HG03565 (cell line): ENCODE measurements at regions not wholly inside any gene's neighbourhood (a gene's known extent, or its start where the extent isn't known, plus 50 kb on each side); places are given as distances from the start of the nearest gene placed in this dataset.

Source experiments
- ATAC-seq: cut with Tn5 transposase; IDR thresholded peaks from one replicate; pipeline ENCODE4 v1.9.1; 2021; ENCODE audit warnings: mild to moderate bottlenecking, moderate library complexity; ENCODE audit not compliant: unreplicated experiment

GRCh38 chr6:6910734-6911295 is 196.9 kb upstream of the RREB1 start:
- no peak for ATAC-seq

- no peak for ATAC-seq
These were observed 196.4 kb upstream of the RREB1 start for GRCh38 chr6:6911391-6911790.

DNA sequence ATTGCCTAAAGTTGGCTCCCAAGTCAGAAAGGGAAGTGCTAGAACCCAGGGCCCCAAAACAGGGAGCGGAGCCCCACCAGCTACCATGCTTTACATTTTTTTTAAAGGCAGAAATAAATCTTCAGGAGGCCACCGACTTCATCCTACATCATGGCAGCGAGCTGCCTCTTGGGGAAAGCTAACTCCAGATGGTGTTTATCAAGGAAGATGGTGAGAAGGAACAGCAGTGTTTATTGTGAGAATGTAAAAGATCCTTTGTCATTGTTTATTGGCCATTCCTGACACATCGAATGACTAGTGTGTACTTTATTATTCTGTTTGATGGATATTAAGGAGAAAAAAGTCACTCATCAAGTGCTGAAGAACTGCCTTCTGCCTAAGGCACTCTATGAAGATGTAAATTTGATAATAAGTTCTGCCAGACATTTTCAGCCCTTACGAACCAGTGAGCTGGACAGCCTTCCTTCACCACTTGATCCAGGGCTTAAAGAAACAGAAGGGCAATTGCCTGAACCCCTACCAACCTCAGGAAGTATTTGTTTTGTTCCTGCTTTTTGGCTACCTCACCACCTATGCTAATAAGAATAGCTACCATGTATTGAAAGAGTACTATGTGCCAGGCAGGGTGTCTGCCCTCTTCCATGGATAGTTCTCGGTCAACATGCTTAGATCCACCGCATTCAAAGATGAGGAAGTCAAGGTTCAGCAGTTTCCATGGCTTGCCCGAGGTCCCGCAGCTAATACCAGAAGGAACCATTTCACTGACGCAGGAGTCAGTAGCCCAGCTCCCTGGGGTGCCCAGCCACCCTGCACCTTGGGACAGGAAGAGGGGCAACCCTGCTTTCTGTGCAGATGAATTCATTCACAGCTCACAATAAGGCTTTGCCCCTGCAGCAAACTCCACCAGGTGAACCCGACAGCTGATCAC is 194.7 kb upstream of the RREB1 start:
- ATAC-seq: no peak

GRCh38 chr6:6915219-6915618 is 192.5 kb upstream of the RREB1 start:
- ATAC-seq: no peak

GRCh38 chr6:6915813-6916547 is 191.8 kb upstream of the RREB1 start:
- ATAC-seq: no peak

- ATAC-seq: no peak
These were observed 191.2 kb upstream of the RREB1 start for GRCh38 chr6:6916598-6916997.

GRCh38 chr6:6918216-6918983 is 189.4 kb upstream of the RREB1 start:
- peak; percentile 92 for ATAC-seq

DNA sequence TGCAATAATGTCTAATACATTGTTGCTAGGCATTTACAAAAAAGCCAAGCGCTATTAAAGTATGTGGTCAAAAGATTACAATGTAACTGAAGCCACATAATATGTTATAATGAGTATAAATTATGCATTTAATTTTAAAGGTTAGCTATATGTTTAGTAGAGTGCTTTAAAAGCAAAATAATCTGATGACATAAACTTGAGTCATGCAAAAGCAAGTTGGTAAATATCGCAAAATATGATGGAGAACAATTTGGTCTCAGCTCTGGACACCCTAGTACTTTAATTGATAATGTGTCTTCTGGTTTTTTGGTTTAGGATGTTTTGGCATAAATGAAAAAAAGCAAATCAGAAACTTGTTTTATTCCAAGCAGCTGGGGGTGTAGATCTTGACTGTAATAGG is 188.6 kb upstream of the RREB1 start:
- no peak for ATAC-seq

DNA sequence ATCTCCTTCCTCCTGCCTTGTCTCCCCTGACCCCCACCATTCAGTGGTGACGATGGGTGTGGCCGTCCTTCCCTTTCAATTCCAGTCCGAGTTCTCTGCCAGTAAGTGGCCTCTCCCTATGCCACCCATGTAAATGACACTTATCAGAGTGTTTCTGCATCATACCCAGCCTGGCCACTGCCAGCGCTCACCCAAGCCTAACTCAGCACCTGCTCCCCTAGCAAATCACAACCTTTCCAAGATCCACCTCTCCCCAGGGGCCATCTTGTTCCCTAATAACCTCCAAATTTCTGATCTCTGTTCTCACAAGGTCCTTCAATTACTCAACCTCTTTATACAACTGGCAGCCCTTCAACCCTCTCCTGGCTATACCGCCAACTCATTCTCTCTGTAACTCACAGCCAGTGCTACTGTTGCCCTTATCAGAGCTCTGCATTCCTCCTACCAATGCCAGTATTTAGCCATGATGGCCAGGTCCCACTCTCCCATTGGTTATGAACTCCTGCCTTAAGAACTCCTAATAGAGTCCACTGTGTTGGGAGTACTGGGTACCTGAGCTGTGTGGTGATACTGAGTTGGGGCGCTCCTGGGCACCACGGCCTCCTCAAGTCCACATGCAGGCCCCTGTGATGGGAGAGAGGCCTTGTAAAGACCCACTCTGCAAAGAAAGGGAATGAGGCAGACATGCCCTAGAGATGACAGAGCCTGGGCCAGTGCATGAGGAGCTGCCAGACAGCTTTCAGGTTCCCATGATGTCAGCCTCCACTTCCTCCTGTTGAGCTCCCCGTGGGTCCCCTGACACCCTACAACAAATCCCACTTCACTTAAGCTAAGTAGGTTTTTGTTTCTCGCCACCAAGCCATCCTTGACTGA is 187.4 kb upstream of the RREB1 start:
- ATAC-seq: no peak

DNA sequence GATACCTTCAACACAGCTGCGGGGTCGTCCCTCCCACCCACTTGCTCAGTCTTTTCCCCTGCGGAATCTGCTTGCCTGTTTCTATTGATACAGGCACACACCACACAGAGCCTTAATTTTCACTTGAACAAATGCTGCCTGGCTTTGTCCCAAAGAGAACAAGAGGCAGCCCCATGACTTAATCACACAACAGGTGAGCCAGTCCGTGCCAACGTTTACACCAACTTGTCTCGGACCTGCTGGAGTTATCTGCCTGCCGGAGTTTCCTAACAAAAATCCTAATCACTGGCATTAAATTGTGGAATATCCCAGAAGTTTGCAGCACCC is 186.8 kb upstream of the RREB1 start:
- ATAC-seq: no peak

DNA sequence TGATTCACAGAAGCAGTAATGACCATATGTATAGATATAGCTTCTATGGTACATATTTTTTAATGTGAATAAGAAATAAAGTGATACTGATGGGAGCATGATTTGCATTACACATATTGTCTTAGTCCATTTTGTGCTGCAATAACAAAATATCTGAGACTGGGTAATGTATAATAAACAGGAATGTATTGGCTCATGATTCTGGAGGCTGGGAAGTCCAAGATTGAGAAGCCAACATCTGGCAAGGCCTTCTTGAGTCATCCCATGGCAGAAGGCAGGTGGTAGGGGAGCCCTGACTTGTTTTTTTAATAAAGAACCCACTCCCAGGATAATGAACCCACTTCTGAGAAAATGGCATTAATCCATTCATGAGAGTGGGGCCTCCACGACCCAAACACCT is 185.6 kb upstream of the RREB1 start:
- no peak for ATAC-seq

GRCh38 chr6:6923605-6924004 is 184.2 kb upstream of the RREB1 start:
- ATAC-seq: no peak

- ATAC-seq: no peak
These were observed 183.1 kb upstream of the RREB1 start for GRCh38 chr6:6924708-6925107.

DNA sequence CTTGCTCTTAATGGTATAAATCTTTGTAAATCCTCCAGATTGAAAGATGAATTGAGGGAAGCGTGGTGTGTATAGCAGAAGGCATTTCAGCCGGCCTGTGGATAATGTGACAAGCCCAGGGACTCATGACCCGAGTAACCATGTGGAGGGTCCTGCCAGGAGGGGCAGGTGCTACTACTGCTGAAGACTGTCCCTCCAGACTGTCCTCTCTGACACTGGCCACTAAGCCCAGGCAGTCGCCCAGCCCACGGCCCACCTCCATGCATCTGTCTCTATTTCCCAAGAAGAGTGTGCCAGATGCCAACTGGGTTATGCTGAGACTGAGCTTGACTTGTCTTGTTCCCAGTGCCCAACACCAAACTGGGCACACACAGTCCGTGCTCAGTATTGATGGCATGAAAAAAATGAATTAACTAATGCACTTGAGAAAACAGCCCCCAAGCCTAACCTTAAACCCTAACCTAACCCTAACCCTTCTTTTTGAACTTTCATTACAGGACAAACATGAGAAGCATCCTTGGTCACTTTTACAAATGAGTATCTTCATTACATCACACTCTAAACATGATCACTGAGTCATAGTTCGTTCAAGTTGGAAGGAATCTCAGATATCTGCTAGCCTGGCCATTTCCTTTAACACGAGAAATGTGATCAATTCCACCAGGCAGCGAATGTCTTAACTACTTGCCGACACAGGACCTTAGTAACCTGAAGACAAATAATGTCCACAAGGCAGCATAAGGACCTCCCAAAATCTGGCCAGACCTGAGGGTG is 182.2 kb upstream of the RREB1 start:
- no peak for ATAC-seq

- ATAC-seq: no peak
These were observed 180.9 kb upstream of the RREB1 start for GRCh38 chr6:6926856-6927255.

GRCh38 chr6:6927521-6928361 is 180.0 kb upstream of the RREB1 start:
- no peak for ATAC-seq

- ATAC-seq: no peak
These were observed 177.4 kb upstream of the RREB1 start for GRCh38 chr6:6930223-6930880.
